IPS-18a (cell line): ENCODE measurements at regions not wholly inside any gene's neighbourhood (a gene's known extent, or its start where the extent isn't known, plus 50 kb on each side); places are given as distances from the start of the nearest gene placed in this dataset.

Source experiments
- H3K27ac ChIP-seq: one replicate; pipeline ENCODE4 v1.5.1; 2013; ENCODE audit warnings: low read length
- H3K27me3 ChIP-seq: one replicate; pipeline ENCODE4 v1.6.1; 2013; ENCODE audit warnings: mild to moderate bottlenecking, low read length; ENCODE audit not compliant: control insufficient read depth, insufficient read depth
- H3K36me3 ChIP-seq: one replicate; pipeline ENCODE4 v1.6.1; 2013; ENCODE audit warnings: low read depth, low read length; ENCODE audit not compliant: control insufficient read depth
- H3K4me1 ChIP-seq: one replicate; pipeline ENCODE4 v1.6.1; 2013; ENCODE audit warnings: low read depth, low read length; ENCODE audit not compliant: control insufficient read depth
- H3K4me3 ChIP-seq: one replicate; pipeline ENCODE4 v1.5.1; 2013; ENCODE audit warnings: low read length
- H3K9ac ChIP-seq: one replicate; pipeline ENCODE4 v1.6.1; 2013; ENCODE audit warnings: mild to moderate bottlenecking, low read length, moderate library complexity
- H3K9me3 ChIP-seq: one replicate; pipeline ENCODE4 v1.6.1; 2013; ENCODE audit warnings: low read depth, low read length; ENCODE audit not compliant: control insufficient read depth

GRCh38 chr14:101357559-101358319, 203.6 kb upstream of the DIO3 start:
- Histone ChIP-seq H3K27ac (no peak overlapping the region), H3K9me3 (no peaks in the 10 kb centered on the region), H3K36me3 (no peaks in the 10 kb centered on the region), H3K9ac (no peak overlapping the region), H3K27me3 (no peaks in the 10 kb centered on the region), H3K4me1 (no peaks in the 10 kb centered on the region), H3K4me3 (no peak overlapping the region)

GRCh38 chr14:101358320-101359125, 202.8 kb upstream of the DIO3 start:
- Histone ChIP-seq H3K9ac (no peak overlapping the region), H3K4me3 (no peak overlapping the region), H3K36me3 (no peaks in the 10 kb centered on the region), H3K27ac (no peak overlapping the region), H3K9me3 (no peaks in the 10 kb centered on the region), H3K4me1 (no peaks in the 10 kb centered on the region), H3K27me3 (no peaks in the 10 kb centered on the region)

DNA sequence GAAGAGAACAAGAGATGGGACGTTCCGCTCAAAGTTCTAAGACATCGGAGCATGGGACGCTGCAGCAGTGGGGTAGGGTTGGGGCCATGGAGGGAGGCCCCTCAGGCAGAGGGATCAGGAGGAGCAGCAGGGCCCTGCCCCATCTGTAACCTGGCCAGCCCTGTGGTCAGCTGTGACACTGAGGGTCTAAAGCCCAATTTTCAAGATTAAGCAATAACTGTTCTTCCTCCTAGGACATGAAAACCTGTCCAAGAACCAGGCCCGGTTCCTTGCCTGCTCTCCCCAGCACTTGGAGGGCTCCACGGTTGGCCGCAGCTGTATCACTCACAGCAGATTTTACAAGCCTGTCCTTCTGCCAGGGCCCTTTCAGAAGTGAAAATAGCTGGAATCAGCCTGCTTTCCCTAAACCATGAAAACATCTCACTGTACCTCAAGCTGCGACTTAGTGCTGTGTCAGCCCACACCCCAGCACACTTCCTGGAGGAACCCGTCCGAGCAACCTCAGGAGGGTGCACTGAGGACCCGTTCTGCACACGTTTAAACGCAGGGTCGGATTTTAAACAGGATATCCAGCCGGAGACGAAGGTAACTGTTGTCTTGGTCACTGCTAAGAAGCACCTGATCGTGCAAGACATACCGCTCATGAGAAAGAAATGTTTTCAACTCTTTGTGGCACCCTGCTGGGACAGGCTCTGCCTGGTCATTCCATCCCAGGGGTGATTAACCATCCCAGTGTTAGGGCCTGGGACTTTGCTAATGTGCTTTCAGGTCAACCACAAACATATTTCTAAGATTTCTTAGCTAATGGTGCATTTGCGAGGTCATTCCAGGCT, 201.9 kb upstream of the DIO3 start:
- H3K9me3 ChIP-seq, result no peaks in the 10 kb centered on the region
- no peaks in the 10 kb centered on the region for H3K36me3 ChIP-seq
- H3K27ac ChIP-seq, result no peak overlapping the region
- H3K4me1 ChIP-seq, result no peaks in the 10 kb centered on the region
- H3K9ac ChIP-seq, result no peak overlapping the region
- H3K27me3 ChIP-seq, result no peaks in the 10 kb centered on the region
- no peak overlapping the region for H3K4me3 ChIP-seq

GRCh38 chr14:101360054-101360911, 201.0 kb upstream of the DIO3 start:
- Histone ChIP-seq H3K27me3 (no peaks in the 10 kb centered on the region), H3K9ac (no peak overlapping the region), H3K4me1 (no peaks in the 10 kb centered on the region), H3K9me3 (no peaks in the 10 kb centered on the region), H3K36me3 (no peaks in the 10 kb centered on the region), H3K27ac (no peak overlapping the region), H3K4me3 (no peak overlapping the region)

DNA sequence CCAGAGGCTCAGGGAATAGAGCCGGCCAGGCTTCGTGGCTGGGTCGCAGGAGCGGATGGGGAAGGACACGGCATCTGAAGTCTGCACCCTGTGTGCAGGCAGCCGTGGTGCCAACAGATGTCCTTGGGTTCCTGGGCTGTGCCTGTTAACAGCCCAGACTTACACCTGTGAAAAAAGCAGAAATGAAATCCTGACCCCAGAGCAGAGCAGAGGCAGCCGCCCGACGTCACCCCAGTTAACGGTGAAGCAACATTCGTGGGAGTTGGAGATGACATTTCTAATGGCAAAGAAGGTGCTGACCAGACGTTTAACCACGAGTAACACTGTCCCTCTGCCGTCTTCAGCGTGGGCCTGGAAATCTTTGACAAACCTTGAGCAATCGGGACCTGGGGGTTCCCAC, 200.3 kb upstream of the DIO3 start:
- Histone ChIP-seq H3K9me3 (no peaks in the 10 kb centered on the region), H3K4me1 (no peaks in the 10 kb centered on the region), H3K9ac (no peak overlapping the region), H3K4me3 (no peak overlapping the region), H3K27ac (no peak overlapping the region), H3K36me3 (no peaks in the 10 kb centered on the region), H3K27me3 (no peaks in the 10 kb centered on the region)

GRCh38 chr14:101361451-101362433, 199.6 kb upstream of the DIO3 start:
- Histone ChIP-seq H3K27me3 (no peaks in the 10 kb centered on the region), H3K27ac (no peak overlapping the region), H3K9me3 (no peaks in the 10 kb centered on the region), H3K4me1 (no peaks in the 10 kb centered on the region), H3K9ac (no peak overlapping the region), H3K36me3 (no peaks in the 10 kb centered on the region), H3K4me3 (no peak overlapping the region)

DNA sequence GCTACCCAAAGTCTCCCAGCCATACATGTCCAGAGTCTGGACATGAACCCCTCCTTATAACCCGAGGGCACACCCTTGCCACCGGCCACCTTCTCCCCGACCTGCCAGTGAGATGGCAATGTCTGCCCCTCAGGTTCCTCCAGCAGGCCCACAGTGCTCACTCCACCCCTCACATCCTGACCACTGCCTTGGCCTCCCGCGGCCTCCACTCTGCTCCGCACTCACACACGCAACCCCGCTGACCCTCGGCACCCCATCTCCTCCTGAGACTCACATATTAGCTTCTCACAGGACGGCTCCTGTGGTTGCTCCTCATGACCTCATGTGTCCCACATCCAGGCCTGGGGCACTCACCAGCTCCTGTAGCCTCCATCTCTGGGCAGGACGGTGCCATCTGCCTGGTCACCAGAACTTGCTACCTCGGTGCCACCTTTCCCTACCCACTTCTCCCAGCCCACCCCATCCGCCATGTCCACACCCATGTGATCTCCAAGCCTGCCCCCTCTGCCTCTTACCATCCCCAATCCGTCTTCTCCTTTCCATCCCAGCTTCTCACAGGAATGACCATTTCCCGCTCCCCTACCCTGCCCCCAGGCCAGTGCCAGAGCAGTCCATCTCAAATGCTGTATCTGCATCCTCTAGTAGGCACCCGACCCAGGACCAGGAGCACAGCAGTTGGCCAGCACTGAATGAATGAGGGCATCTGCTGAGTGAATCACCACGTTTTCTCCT, 198.6 kb upstream of the DIO3 start:
- no peaks in the 10 kb centered on the region for H3K36me3 ChIP-seq
- no peaks in the 10 kb centered on the region for H3K9me3 ChIP-seq
- no peak overlapping the region for H3K27ac ChIP-seq
- H3K4me1 ChIP-seq, result peaks cover 6% of the 10 kb centered on the region
- H3K9ac ChIP-seq, result no peak overlapping the region
- H3K4me3 ChIP-seq, result no peak overlapping the region
- no peaks in the 10 kb centered on the region for H3K27me3 ChIP-seq

GRCh38 chr14:101363261-101363555, 198.1 kb upstream of the DIO3 start:
- Histone ChIP-seq H3K4me1 (peaks cover 6% of the 10 kb centered on the region), H3K27ac (no peak overlapping the region), H3K9ac (no peak overlapping the region), H3K4me3 (no peak overlapping the region), H3K27me3 (no peaks in the 10 kb centered on the region), H3K9me3 (no peaks in the 10 kb centered on the region), H3K36me3 (no peaks in the 10 kb centered on the region)

- Histone ChIP-seq H3K36me3 (no peaks in the 10 kb centered on the region), H3K27ac (no peak overlapping the region), H3K9me3 (no peaks in the 10 kb centered on the region), H3K27me3 (no peaks in the 10 kb centered on the region), H3K4me3 (no peak overlapping the region), H3K9ac (no peak overlapping the region), H3K4me1 (peaks cover 6% of the 10 kb centered on the region)
Observed at GRCh38 chr14:101363880-101364391, 197.4 kb upstream of the DIO3 start.
